C4-2B (cell line): ENCODE measurements at regions not wholly inside any gene's neighbourhood (a gene's known extent, or its start where the extent isn't known, plus 50 kb on each side); places are given as distances from the start of the nearest gene placed in this dataset.

ENCODE experiments used
- CTCF ChIP-seq: fragments of 450-650 bp; conservative IDR thresholded peaks from 2 replicates; pipeline ENCODE4 v1.5.1; 2017; ENCODE audit warnings: mild to moderate bottlenecking
- ZFX ChIP-seq: fragments of 450-650 bp; IDR thresholded peaks from 2 replicates; pipeline ENCODE4 v1.6.1; 2017

DNA sequence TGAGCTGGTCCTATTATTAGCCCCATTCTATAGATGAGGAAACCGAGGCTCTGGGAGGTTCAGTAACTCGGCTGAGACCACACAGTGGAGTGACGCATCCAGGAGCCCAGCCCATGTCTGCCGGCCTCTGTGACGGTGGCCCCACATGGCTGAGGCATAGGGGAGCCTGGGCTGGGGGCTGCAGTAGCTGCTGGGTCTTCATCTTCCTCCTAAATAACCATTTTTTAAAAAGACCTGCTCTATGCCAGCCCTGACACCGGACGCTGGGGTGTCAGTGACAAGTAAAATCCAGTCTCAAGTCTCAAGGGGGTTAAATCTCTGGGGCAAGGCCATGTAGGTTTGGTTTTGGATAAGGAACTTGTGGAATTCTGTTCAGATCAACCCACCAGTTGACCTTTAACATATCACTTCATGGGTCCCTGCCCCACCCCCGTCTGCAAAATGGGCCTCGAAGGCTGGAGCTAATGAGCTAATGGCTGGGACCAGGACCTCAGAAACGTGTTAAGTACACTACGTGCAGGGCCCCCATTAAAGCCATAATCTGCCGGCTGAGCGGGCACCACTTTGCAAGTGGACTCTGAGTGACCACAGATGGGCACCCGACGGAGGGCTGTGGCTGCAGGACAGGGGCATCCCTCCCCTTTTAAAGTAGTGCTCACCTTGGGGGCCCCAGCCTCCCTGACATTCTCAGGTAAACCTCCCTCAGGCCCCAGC lies 136.5 kb upstream of the UNC5B start:
- TF ChIP-seq CTCF (no peak), ZFX (no peak)
